ENCODE measurements at regions not wholly inside any gene's neighbourhood (a gene's known extent, or its start where the extent isn't known, plus 50 kb on each side); places are given as distances from the start of the nearest gene placed in this dataset.

DNA sequence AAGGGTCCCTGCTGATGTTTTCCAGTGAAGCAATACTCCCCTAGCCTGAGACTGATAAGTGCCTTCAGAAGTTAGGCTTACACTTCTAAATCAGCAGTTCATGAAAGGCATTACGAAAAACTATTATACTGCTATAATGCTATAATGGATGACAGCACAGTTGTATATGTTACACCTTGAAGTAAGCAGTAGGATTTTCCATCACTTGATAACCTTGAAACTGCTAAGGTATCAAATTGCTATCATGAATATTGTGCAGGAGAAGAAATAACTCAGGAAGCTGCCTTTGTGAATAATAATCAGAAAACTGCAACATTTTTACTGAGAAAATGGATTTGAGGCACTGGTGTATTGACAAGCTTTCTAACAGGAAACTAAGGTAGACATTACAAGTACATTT, 142.3 kb downstream of the HNMT start:
- no peak for DNase-seq

DNA sequence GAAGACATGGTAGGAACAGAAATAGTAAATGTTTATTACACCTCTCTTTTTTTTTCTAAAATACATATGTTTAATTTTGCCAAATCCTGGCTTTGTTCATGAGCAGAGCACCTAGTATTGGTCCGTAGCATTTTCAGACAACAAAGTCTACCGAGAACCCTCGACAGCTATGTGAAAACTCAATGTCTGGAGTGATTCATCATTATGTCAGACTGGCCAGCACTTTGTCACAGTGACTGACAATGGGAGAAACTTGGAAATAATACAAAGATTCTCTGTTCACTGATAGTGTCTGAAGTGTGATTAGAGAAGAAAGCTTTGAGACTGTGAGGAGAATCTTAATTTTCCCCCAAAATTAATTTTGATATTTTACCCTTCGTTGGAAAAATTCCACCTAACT, 143.0 kb downstream of the HNMT start:
- DNase-seq = no peak

DNA sequence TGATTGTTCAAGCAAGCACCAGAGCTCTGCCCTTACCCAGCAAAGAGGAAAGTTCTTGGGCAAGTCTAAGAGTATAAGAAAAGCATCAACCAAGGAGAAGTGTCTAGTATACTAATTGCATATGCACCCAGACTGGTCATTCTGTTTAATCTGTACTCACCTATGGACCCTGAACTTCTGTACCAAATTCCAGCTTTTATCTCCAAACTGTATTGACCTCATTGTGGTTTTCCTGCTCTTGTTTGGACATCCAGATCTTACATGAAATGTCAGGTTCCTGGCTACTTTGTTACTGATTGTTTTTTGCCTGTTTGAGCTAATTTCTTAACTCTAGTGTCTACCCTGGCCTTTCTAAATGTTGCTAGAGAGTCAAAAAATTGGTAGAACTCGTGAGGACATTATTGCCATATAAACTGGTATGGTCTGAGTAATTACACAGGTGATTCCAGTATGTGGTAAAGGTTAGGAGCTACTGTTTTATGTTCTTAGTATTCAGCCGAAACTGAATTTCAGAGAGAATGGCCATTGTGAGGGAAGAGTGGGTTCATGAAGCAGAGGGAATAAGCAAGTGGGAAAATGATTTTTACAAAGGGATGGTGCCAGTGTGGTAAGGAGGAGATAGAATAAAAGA, 146.3 kb downstream of the HNMT start:
- no peak for DNase-seq

DNA sequence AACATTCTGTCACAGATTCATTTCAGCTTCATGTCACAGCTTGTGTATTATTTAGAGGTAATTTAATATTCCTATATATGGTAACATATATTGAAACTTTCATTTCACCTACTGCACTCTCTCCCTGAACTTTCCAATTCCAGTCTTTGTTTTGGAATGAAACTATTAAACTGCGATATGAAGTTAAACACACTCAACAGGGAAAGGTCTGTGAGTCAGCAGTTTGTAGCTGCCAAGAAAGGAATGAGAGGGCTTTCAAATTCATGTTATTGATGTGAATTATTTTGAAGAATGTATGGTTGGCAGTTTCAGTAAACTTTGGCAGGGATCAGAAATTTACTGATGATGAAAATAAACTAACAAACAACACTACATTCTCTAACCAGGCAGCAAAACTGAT, 148.3 kb downstream of the HNMT start:
- no peak for DNase-seq

DNA sequence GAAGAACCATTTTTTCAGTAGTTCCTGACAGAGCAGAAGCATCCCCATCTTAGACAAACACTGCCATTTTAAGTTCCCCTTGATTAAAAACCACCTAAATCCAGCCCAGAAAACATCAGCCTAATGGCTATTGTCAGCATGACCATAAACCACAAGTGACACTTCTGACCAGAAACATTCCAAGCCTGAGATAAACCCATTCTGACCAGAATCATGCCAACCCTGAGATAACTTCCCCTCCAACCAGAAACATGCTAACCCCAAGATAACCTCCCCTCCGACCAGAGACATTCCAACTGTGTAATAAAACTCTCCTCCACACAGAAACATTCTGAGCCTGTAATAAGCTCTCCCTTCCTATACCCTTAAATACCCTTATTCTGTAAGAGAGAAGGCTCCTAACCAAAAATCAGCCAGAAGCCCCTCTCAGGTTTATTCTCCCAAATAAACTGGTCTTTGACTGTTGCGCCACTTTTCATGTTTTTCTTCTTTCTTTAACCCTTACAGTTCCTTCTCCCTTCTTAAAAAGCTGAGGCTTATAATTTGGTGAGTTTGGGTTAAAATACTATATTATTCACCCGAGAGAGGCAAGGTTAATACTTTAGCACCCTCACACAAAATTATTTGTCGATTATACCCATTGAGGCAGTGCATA, 149.7 kb downstream of the HNMT start:
- DNase-seq = no peak

DNA sequence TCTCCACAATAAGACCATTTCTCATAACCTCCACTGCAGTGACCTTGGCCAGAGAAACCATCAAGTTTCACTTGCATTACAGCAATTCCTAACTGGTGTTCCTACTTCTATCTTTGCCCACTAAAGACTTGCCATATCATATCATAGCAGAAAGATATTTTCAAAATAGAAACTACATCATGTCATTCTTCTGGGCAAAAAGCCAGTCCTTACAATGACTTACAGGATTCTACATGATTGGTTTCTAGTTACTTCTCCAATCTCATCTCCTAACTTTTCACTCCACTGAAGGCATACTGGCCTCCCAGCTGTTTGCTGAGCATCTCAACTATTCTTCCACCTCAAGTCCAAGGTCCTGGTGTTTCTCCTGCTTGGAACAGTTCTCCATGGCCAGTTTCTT, 151.4 kb downstream of the HNMT start:
- peak; percentile 49 for DNase-seq

DNA sequence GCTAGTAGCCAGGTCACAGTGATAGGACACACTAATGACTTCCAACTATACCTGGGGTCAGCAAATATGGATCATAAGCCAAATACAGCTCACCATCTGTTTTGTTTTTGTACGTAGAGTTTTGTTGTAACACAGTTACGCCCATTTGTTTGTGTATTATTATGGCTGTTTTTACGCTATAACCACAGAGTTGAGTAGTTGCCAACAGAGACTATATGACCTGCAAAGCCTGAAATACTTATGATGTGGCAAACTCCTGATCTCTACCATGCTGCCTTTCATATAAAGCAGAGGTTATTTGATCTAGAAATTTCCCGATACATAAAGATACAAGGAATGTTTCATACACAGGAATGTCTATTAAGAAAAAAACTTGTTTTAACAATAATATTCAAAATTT, 152.2 kb downstream of the HNMT start:
- DNase-seq = no peak

DNA sequence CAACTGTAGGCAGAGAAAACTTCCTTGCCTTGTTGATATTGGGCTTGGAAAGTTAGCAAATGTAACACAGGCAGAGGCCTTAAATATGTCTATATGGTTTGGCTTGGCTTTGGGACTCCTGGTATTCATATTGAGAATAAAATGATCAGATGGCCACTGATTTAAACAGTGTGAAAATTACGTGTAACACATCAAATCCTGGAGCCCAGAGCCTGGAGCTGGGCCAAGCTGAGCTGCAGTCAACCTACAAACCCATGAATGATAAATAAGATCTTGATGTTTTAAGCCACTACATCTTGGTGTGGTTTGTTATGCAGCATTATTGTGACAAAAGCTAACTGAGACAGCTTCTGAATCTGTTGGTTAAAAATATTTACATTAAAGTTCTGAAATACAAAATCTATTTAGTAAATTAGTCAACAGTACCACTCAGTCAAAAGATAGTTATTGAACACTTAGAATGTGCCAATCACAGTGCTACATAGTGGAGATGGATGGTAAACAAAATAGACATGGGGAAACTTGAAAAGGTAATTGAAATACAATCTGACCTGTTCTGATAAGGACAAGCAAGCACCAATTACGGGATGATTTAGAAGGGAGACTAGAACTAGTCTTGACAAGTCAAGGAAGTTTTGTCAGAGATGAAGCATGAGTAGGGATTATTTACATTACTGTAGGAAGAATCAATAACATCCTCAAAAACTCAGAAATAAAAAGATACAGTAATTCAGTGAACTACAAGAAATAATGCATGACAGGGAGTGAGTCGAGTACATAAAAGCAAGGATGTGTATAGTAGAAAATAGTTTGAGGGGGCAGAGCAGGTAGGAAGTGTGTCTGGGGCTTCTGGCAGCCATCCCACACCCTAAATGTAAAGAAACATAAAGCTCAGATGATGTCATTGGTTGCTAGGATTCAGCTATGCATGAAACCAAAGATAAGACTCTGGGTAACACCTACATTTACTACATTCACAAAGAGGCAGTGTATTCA, 157.7 kb downstream of the HNMT start:
- no peak for DNase-seq

DNA sequence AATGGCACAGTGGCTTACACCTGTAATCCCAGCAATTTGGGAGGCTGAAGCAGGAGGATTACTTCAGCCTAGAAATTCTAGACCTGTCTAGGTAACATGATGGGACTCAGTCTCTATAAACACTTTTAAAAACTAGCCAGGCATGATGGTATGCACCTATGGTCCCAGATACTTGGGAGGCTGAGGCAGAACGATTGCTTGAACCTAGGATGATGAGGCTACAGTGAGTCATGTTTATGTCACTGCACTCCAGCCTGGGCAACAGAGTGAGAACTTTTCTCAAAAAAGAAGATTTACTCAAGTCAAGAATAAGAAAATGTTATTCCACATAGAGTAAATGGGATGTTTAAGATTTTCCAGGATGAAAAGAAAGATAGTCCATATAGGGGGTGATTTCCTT, 158.6 kb downstream of the HNMT start:
- DNase-seq = no peak

DNA sequence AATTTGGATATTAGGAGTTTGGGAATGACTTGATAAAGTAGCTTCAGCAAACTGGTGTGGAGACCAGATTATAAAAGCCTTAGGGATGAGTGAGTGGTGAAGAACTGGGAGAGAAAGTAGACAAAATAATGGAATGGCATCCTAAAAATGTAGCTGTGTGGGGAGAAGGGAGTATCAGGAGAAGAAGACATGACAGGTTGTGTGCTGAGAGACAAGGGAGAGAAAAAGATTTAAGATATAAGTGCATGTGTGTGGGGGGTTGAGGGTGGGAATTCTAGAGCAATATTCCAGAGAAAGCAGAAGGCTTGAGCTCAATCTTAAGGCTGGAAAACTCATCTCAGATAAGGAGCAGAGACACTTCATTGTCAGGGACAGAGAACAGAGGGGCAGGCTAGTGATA, 159.5 kb downstream of the HNMT start:
- DNase-seq = no peak

DNA sequence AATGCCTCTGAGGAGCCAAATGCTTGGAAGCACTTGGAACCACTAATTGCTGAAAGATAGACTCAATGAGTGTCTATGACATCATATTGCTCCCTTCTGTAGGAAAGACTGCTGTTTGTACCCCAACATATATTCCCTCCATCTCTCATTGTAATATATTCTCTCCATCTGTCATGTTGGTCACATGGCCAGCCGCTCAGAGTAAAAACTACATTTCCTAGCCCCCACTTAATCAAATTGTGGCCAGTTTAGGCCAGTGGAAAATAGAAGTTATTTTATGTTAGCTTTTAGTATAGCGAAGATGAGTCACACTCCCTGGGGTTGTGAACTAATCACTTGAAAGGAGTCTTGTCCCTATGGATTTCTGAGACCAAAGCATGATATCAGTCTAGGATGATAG, 160.2 kb downstream of the HNMT start:
- DNase-seq = no peak

DNA sequence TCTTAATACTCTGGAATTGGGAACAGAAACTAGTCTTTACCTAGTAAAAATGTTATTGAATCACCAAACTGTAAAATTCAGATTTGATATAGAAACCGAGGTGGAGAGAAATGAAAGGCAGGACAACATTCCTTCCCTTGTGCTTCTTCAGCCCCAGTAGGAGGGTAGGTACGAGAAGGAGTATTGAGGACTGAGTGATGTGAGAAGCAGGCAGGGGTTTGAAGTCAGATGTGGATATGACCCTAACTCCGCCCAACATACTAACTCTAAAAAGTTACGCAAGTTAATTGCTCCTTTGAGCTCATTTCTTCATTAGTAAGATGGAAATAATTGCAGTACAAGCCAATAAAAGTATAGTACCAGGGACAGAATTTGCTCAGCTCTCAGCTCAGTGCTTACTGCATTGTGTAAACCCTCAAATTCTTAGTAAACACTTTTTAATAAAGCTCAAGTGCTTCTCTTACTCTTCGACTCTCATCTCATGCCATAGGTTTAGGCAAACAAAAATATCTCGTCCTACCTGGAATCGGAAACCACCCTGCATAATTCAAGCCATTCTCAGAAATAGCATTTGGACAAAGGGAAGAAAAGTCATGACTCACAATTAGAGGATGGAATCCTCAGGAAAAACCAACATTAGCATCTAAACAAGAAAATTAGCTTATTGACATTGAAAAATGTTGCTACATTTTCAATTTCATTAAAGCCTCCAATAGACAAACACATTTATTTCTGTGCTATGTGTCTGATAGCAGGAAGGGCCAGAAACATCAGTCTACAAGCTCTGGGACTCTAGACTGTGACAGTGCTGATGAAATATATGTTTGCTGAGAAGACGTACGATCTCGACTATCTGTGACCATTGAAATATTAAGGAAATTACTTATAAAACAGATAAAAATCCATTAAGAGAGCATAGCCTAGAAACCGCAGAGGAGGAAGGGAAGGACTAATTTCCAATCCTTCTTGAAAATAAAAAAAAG, 161.3 kb downstream of the HNMT start:
- no peak for DNase-seq

DNA sequence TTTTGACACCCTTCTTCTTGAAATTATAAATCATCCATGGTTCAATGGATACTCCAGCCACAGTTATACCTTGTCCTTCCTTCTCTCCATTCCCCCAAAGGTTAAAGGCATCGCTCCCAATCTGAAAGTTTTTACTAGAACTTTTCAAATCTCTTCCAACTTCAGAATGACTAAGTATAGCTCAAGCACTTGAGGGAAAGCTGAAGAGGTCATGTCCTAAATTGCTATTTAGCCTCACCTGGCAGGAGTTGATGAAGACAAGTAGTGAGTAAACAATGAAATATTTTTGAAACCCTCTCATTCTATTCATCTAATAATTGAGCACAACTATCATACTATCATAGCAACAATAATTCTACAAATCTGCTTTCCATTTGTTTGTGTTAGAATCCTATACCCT, 167.8 kb downstream of the HNMT start:
- DNase-seq = no peak

DNA sequence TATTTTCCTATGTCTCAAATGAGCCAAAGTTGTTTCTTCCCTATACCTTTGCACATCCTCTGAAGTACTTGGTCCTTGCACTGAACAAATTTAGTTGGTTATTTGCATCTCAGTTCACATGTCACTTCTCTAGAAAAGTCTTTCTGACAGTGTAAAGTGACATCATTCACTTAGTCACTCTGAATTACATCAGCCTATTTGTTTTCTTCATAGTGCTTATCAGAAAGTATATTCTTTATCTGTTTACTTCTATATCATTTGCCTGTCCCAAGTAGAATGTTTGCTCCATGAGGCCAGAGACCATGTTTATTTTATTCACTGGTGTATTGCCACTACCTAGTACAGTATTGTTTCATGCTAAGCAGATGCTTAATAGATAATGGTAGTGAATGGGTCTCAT, 173.7 kb downstream of the HNMT start:
- no peak for DNase-seq

DNA sequence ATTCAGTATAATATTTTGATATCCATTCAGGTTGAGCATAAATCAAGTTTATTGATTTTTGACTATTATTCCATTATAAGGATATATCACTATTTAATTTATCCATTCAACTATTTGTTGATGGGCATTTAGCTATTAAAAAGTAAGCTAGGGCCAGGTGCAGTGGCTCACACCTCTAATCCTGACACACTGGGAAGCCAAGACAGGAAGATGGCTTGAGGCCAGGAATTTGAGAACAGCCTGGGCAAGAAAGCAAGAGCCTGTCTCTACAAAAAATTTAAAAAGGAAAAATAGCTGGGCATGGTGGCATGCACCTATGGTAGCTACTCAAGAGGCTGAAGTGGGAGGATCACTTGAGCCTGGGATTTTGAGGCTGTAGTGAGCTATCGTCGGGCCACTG, 183.5 kb downstream of the HNMT start:
- DNase-seq = no peak

DNA sequence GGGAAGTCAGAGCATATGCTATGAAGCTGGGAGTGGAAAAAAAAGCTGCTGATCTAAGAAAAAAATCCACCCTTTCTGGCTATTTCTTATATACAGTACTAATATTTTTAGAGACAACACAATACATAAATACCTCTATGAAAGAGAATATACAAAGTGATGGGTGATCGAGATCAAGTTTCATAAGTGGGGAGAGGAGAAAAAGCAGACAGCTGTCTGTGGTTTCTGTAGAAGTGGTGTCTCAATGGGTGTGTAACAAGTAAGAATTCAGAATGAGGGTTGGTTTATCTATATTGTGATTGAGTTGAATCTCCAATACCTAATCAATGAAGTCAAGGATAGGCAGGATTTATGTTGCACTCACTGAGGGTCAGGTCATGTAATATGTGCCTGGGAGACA, 191.0 kb downstream of the HNMT start:
- no peak for DNase-seq

DNA sequence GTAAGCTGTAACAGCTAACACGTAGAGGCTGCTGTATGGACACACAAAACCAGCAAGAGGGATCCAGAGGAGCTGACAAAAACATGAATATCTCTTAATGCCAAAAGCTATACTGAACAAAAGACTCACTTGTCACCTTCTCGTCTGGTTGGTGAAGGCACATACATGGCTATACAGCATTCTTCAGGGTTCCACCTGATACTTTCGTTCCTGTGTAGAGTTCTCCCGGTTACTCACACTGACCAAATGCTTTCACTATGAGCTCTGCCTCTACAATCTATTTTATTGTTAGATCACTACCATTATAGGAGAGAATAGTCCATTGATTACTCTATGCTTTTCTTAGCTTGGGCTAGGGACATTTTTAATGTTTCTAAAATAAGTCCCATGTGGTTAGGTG, 193.1 kb downstream of the HNMT start:
- DNase-seq = no peak

DNA sequence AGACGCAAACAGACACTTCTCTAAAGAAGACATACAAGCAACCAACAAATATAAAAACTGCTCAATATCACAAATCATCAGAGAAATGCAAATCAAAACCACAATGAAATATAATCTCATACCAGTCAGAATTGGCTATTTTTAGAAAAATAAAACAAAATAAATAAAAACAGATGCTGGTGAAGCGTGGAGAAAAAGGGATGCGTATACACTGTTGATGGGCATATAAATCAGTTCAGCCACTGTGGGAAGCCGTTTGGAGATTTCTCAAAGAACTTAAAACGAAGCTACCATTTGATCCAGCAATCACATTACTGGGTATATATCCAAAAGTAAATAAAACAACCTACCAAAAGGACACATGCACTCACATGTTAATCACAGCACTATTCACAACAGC, 206.2 kb downstream of the HNMT start:
- no peak for DNase-seq

DNA sequence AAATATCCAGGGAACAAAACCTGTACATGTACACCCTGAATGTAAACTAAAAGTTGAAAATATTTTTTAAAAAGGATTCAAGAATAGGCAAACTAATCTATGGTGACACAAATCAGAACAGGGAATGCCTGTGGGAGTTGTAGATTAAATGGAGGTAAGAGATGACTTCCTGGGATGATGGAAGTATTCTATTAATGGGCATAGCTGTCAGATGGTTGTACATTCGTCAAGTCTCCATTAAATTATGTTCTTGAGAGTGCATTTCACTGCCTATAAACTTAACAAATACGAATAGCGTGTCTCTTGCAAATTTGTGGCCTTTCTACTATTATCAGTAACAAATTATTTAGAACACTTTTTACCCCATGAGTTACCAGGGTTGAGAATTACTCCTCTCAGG, 207.0 kb downstream of the HNMT start:
- DNase-seq = no peak

DNA sequence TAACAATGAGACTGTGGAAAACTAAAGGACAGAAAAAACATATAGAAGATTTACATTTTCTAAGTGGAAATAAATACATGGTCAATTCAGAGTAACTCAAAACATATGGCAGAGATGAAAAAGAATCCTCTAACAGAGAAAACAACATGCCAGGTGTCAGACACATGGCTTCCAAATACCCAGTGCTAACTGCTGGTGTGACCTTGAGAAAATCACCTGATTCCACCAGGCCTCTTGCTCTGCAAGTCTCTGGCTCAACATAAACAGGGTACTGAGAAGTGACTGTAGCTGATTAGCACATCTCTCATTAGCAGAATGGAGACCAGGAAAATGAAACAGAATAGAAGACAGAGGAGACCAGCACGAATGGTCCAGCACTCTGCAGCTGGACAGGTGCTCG, 210.8 kb downstream of the HNMT start:
- no peak for DNase-seq

DNA sequence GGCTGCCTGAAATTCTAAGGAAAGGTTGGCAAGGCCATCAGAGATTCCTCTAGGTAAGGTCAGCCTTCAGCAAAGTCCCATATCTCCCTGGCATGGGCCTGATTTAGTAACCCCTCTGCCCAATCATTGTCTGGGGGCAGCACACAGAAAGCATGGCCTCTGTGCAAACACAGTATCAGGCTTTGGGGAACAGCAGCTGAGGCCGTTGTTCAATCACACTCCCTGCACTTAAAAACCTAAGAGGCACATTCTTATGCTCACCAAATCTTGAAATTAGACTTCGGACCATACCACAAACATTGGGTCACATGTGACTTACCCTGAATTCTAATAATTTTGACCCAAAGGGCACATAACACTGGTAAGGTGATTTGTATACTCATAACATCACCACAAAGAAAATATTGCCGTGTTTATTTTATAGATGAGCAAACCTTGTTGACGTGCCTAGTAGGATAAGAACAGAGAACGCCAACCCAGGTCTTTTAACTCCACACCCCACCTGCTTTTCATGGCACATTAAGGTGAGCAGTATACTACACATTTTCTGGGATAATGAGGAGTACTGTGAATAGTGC, 212.7 kb downstream of the HNMT start:
- DNase-seq = no peak

DNA sequence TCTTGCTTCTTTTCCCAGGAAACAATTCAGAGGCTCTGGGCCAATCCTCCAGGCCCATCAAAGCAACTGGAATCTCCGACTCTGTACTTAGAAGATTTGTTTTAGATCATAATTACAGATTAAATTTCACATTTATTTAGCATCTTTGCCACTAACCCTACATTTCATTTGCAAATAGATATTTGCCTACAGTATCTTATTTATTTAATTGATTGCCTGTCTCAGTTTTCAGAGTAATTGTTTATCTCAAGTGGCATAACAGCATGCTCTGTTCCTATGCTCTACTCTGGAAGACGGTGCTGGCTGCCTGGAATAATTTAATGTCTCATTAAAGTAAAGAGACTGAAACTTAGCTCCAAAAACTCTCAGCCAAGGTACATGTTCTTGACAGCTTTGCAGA, 213.4 kb downstream of the HNMT start:
- DNase-seq = no peak
